GOT3 (cell line): ENCODE measurements at regions not wholly inside any gene's neighbourhood (a gene's known extent, or its start where the extent isn't known, plus 50 kb on each side); places are given as distances from the start of the nearest gene placed in this dataset.
"Not testable (repeated sequence)": the region's sequence is repeated elsewhere in the genome, so short reads cannot be mapped to it uniquely, and the experiment has no call there.

ENCODE experiments used
- DNase-seq: peaks from one replicate; lab custom pipeline; 2025; ENCODE audit warnings: mixed read lengths; lab: John Stamatoyannopoulos, UW

DNA sequence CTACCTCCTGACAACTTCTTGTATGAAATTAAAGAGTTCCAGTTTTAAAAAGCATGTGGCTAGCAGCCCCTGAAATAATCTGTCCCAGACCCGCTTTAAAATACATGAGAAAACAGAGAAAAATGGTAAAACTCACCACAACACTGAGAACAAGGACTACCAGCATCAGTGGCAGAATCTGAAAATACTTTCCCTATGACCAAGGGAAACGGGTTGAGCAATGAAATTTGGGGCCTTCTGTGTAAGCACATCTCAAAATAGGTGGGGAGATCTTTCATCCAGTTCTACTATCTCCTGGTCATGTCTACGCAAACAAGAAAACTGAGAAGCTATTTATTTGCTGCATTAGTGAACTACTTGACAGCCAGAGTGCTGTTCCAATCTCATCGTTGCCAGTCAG lies 172.3 kb downstream of the LNPK start:
- DNase-seq, result no peak

DNA sequence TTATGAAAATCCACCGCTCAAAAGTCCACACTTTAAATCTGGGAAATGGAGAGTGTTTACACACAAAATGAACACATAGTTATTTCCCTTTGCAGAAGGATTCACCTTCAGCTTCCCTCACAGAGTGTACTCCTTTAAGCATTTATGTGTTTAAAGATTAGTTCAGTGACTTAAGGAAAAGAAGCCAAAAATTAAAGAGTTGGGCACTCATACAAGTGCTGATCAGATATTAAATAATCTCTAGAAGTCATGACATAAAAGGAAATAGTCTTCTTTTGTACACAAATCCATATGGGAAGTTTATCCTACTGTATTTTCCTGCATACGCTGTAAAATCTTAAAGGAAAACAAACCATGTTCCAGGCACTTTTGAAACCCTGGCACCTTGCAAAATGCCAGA lies 174.2 kb downstream of the LNPK start:
- no peak for DNase-seq

DNA sequence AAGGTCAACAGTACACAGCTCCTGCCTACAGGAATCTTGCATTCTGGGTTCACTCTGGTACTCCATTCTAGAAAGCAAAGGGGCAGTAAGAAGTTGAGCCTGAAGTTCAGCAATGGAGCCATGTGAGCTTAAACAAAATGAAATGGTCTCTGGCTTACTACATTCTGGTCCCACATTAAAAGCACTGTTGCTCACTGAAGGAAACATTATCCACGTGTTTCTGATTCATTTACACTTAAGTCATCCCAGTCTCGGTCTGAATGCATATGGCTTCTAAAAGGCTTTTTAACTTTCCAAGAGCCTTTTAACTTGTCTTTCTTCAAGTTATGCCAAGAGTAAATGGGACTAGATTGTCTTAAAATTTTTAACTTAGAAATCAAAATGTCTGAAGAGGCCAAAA lies 177.8 kb downstream of the LNPK start:
- no peak for DNase-seq

DNA sequence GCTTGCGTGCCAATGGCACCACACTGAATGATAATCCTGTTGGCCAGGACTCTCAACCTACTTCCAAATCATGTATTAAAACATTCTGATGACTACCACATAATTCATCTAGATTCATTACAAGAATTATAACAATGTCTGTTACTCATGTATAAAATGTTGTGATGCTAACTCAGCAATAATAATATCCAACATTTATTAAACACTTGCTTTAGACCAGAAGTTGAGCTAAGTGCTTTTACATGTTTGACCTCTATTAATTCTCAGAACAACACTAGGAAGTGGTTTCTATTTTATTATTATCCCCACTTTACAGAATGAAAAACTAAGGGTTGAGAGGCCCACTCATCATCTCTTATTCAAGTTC lies 178.4 kb downstream of the LNPK start:
- DNase-seq, result no peak

DNA sequence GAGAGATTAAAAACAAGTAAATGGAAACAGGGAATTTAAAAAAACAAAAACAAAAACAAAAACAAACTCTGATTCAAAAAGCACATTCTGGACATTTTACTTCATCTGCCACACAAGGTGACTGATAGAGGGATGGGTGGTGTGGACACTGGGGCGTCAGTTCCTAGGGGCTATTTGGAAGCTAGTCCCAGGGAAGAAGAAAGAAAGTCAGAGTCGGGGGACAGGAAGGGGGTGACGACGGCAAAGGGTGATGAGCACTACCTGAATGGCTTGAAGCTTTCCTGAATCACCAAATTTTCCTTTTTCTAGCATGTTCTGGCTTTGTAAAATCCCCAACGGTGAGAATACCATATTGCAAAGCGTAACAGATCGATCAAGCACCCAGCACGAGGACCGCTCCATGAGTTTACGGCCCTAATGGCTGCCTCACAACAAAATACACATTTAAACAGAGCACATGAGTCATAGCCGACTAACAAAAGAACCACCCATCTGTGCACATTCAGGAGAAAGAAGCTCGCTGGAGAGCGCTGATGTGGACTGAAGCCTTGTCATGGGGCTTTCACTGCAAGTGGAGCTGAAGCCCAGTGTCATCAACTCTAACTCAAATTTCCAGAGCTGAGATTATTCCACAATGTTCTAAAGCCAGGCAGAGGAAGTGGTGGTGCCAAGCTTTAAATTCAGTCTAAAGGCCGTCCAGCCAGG lies 178.9 kb downstream of the LNPK start:
- no peak for DNase-seq

DNA sequence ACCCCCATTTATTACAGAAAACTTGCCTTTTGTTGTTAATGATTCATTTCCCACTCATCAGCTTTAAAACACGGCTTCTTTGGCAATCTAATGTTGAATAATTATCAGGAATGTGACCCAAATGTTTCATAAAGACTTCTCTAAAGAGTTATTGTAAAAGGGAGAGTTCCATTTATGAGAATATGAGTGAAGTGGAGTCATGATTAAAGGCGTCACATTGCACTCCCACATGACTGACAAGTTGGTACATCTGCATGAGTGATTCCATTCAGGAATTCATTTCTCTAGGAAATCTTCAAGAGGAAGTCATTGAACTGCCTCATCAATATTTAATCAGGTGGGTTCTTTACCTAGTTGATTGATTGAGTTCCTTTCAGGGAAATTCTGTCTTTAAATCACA lies 184.8 kb downstream of the LNPK start:
- DNase-seq, result no peak

DNA sequence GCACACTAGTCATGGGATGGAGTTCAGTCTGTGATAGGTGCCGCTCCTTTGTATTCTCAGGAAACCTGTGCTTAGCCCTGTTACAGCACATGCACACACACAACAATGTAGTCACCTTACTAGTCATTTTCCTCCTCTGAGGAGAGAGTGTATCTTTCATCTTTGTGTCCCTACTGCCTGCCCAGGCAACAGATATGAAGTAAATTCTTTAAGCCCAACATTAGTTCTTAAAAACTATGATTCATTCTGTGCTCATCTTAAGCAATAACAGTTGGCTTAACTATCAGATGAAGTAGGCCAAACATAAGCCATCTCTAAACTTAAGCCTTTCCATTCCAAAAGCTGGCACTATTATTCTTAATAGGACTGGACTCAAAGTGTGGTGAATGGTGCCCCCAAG lies 186.5 kb downstream of the LNPK start:
- no peak for DNase-seq

DNA sequence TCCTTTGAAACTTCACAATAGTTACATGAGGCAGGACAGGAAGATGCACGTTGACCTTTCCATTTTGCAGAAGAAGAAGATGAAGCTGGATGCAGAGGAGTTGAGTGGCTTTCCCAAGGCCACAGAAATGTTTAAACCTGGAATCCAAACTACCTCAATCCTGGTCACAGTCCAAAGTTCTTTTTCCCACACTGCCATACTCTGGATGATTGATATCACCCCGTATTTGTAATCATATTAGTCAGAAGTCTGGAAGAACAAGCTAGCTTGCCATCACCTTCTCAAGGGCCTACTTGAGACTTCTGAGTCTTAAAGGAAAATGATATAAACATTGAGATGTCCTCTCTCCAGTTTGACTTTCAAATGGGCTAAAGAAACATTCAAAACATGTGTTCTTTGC lies 190.1 kb downstream of the LNPK start:
- DNase-seq, result no peak

DNA sequence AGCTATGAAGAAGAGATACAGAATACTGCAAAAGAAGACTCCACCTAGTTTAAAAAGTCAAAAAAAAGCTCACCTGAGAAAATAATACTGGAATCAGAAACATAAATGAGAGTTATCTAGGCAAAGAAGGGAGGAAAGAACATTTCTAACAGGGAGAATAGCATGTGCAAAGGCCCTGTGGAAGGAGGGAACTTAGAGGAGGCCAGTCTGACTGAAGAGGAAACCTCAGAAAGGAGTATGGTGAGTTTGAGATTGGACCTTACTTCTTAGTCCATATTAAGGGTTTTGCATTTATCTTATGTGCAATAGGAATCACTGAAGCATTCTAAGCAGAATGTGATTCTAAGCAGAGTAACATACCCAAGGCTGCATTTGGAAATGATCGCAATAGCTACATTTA lies 193.2 kb downstream of the LNPK start:
- no peak for DNase-seq

DNA sequence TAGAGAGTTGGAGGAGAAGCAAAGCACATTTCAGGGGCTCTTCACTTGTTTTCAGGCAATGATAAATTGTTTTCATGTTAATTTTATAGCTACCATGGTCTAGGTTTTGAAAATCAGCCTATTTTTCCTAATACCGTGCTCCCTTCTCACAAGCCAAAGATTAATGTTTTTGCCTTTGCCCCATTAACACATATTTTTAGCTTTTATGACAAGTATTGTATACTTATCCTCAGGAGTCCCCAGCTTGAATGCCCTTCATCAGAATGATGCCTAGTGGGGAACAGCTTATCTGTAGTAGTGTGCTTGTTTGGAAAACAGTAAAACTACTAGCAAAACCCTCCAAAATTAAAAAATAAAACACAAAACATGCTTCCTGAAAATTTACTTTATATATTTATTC lies 194.0 kb downstream of the LNPK start:
- no peak for DNase-seq

DNA sequence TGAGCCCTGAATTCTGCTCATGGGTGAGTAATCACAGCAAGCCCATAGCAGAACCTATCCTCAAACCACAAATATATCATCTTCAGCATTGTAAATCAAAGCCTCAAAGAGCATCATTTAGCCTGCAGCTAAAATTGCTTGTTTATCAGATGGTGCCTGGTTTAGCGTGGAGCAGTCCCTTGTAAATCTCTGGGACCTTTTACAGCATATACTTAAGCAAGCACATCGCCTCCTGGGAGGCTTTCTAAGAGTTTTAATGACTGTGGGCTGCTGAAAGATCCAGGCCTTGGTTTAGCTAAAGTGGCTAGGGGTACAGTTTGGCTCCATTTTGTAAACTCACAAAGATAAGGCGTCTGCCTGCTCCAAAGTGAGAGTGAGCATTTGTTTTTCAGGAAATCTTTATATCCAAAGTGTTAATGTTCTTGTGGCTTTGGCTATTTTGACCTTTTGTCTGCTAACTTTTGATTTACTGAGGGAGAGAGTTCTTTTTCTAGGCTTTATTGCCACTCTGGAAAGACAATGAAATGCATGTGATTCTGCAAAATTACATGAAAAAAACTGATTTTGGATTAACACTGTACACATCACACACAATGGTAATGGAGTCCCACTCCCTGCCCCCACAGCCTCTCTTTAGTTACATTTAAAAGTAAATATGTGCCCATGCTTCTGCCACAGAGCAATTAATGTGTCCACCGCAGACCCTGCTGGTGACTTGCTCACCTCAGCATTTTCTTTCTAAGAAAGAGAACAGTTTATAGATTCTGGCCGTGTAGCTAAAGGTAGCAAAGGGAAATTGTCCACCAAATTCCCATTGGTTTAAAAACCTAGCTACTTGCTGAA lies 194.8 kb downstream of the LNPK start:
- DNase-seq, result no peak

DNA sequence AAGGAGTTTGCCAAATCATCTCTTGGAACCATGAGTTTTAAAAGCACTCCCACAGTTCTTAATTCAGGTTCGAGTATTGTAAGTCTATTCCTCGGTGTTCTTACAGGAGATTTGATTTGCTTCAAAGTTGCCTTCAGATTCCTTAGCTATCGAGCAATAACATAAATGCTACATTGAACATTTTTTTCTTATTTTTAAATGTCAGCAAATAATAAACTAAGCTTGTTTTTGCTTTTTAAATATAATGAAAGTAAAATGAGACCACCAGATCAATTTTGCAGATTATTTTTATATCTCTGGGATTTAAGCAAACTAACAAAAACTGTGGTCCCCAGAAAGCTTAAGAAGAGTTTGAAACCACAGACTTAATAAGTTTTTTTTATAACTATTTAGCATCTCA lies 195.5 kb downstream of the LNPK start:
- no peak for DNase-seq

DNA sequence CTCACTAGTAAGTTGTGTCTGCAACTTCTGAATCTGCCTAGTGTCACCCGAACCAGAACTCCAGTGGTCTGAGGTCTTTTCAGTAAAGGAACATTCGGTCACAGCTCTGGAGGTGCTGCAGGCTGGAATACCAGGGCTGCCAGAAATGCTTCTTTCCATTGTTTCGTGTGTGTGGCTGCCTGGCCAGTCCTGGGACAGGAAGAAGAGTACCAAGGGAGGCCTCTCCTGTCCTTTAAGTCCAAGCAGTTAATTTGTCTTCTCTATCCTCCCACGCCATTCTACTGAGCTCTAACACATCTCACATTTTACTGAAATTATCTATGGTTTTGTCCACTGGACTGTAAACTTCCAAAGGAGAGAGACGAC lies 196.0 kb downstream of the LNPK start:
- no peak for DNase-seq

DNA sequence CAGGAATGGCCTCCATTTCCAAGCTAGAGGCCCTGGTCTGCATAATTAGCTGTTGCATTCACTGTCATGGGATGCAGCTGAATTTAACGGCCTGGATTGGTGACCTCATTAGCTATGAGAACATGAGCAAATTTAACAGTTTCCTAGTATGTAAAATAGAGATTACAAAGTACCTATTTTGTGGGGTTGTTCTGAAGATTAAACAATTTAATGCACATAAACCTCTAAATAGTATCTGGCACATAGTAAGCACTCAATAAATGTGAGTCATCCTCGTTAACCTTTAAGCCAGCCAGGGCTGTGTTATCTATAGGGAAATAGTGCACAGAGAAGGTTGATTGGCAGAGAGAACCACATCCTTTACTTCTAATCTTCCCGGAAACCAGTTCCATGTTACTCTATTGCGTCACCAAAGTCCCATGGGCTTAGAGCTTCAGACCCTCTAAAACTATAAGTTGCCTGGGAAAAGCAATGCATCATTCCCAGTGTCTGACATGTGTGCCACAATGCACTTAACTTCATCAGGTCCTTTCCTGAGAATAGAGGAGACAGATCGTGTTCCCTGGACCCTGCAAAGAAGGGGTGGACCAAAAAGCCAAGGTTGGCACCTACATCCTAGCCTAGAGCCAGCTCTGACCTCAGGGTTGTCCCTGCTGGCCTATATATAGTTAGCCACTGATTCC lies 196.5 kb downstream of the LNPK start:
- DNase-seq, result no peak

DNA sequence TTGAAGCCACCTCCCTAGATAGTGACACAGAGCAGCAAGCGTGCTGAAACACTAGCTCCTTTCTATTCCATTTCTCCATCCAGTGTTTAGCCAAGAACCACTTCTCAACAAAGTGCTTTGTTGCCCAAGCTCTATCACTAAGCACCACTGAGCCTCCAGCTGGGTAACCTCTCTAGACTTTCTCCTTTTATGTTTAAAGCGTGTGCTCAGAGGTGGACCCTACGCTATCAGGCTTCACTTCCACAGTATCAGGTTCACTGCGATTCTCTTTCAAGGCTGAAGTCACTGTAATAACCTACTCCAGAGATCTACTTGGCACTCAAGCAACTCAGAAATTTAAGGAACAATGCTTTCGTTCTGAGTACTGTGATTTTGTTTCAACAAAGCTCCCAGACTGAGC lies 197.9 kb downstream of the LNPK start:
- DNase-seq, result no peak

DNA sequence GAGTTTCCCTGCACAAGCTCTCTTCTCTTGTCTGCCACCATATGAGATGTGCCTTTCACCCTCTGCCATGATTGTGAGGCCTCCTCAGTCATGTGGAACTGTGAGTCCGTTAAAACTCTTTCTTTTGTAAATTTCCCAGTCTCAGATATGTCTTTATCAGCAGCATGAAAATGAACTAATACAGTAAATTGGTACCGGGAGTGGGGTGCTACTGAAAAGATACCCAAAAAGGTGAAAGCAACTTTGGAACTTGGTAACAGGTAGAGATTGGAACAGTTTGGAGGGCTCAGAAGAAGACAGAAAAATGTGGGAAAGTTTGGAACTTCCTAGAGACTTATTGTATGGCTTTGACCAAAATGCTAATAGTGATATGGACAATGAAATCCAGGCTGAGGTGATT lies 205.6 kb downstream of the LNPK start:
- not testable (repeated sequence) for DNase-seq

DNA sequence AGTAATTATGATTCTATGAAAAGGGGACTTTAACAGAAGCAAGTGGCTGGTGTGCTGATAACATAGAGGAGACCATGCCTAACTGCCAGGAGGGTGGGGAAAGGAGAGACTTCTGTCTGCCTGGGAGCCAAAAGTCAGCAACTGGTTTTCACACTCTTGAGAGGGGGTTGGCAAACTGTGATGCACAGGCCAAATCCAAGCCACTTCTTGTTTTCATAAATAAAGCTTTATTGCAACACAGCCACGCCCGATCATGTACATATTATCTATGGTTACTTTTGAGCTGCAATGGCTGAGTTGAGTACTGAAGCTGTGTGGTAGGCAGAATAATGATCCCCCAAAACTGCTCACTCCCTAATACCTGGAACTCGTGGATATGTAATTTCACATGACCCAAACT lies 208.4 kb downstream of the LNPK start:
- DNase-seq, result no peak

DNA sequence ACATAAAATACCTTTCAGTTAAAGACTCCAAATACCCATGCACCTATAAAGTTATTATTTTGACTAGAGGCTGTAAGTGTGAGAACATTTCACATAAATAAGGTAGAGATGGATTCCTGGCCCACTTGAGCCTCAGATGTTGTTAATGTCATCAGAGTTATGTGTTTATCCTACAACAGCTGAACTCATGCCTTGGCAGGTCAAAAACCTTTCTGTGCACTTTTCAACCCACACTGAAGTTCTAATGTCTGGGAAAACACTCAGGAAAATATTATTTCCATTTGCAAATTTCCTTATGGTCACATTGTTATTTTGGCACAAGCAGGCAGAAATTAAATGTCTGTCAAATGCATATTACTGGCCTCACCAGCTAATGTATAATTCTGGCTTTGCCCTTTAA lies 209.2 kb downstream of the LNPK start:
- DNase-seq, result no peak

DNA sequence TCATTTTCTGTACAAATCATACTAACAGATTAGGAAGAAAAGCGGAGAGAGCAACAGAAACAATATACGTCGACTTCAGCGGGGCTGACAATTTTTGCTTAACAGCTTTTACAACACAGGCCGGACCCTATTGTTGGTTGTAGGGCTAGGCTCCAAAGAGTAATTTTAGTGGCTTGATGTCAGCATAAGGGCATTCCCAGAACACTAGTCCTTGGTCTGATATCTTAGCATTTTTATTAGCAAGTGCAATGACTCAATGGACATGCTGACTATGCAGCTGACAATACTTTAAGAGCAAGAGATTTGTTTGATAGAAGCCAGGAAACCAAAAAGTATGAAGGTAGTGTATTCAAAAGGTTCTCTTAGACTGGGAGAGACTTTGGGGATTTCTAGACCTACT lies 209.9 kb downstream of the LNPK start:
- no peak for DNase-seq

DNA sequence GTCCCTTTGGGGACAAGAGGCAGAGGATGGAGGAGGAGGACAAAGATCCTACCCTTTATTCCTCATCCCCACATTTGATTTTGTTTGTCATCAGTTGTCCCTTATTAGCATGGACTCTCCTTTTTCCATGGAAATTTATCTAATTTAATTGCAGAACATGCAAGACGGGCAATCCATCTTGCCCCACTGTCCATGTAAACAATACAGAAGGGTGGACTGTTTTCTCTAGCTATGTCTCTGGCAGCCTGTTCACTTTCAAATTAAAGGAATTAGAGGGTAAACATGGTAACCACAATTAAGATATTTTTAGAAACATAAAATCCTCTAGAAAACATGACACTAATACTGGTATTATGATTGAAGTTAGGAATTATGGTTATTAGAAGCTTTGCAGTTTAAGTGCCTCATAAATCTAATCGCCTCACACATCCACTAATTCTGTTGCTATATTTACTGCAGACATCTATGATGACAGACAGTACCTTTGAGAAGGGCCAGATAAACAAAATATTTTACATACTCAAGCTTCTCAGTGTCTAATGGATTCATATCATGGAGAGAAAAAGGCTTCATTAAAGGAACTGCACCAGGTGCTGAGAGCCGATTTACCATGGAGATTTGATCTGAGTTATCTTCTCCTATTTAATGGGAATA lies 215.5 kb downstream of the LNPK start:
- no peak for DNase-seq

DNA sequence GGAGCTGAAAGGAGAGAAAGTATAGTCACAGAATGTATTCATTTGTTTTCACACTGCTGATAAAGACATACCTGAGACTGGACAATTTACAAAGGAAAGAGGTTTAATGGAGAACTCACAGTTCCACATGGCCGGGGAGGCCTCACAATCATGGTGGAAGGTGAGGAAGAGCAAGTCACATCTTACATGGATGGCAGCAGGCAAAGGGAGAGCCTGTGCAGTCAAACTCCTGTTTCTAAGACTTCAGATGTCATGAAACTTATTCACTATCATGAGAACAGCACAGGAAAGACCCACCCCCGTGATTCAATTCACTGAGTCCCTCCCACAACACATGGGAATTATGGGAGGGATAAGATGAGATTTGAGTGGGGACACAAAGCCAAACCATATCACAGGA lies 224.7 kb downstream of the LNPK start:
- DNase-seq, result not testable (repeated sequence)

DNA sequence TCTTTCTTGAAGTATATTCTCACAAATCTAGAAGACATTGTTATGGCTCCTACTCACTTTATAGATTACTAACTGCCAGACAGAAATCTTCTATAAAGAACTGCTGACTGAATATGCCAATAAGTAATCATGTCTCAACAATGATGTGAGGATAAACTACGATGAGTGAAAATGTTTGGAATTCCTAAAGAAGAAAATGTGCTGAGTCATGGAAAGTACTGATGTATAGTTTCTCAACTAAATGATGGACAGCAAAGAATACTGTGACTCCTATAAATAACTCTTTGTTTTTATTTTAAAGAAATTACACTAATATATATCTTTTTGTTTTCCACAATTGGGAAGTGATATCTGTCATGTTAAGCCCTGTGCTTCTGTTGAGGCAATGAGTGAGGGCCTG lies 232.9 kb downstream of the LNPK start:
- DNase-seq, result no peak

DNA sequence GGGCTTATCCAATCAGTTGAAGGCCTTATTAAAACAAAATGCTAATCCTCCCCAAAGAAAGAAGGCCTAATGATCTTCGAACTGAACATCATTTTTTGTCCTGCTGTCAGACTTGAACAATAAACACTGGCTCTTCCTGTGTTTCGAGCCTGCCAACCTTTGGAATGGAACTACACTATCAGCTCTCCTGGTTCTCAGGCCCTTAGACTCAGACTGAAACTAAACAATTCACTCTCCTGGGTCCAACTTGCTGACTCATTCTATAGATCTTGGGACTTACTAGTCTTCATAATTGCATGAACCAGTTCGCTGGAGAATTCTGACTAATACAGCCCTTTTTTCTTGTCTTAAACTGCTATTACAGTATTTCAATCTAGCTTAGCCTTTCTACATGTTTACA lies 235.2 kb downstream of the LNPK start:
- no peak for DNase-seq
